22Rv1 (cell line): ENCODE measurements at regions not wholly inside any gene's neighbourhood (a gene's known extent, or its start where the extent isn't known, plus 50 kb on each side); places are given as distances from the start of the nearest gene placed in this dataset.

Experiments
- ZFX ChIP-seq: fragments of 450-650 bp; IDR thresholded peaks from 2 replicates; pipeline ENCODE4 v1.6.1; 2017; ENCODE audit warnings: antibody characterized with exemption, borderline replicate concordance
- TF ChIP-seq, protein P1 (sequence below): fragments of 450-650 bp; IDR thresholded peaks from 2 replicates; pipeline ENCODE4 v1.5.1; 2017; ENCODE audit warnings: mild to moderate bottlenecking

DNA sequence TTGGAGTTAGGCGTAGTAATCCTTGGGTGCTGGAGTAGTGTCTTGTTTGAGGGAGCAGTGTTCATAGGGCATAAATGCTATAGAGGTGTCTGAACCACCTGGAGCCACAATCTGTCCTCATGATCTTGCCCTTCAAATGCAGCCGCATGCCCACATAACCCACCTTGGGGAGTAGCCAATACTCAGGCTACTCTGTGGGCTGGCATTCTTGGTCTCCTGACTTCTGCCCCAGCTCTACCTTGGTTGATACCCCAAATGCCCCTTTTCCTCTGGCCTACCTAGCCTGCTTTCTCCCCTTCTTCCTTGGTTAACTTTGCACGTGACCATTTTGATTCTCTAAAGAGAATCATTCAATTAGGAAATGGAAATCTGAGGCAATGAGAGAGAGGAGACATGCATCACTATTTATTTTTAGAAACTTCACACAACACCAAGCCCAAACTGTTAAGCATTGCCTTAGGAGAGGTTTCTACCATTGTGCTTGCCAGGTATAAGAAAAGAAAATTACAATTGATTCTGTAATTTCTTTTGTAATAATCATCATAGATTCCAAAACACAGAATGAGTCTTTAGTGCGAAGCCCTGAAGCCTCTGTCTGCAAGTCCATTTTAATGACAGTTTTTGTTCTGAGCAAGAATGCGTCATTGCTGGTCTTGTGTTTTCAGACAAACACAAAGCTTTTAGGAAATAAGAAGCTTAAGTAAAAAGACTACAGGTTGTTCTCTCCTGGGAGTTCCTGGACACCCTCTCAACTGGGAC is 135.2 kb downstream of the C9orf152 start:
- TF ChIP-seq, protein P1, sequence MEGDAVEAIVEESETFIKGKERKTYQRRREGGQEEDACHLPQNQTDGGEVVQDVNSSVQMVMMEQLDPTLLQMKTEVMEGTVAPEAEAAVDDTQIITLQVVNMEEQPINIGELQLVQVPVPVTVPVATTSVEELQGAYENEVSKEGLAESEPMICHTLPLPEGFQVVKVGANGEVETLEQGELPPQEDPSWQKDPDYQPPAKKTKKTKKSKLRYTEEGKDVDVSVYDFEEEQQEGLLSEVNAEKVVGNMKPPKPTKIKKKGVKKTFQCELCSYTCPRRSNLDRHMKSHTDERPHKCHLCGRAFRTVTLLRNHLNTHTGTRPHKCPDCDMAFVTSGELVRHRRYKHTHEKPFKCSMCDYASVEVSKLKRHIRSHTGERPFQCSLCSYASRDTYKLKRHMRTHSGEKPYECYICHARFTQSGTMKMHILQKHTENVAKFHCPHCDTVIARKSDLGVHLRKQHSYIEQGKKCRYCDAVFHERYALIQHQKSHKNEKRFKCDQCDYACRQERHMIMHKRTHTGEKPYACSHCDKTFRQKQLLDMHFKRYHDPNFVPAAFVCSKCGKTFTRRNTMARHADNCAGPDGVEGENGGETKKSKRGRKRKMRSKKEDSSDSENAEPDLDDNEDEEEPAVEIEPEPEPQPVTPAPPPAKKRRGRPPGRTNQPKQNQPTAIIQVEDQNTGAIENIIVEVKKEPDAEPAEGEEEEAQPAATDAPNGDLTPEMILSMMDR = no peak
- TF ChIP-seq ZFX = no peak
